K562 (cell line): ENCODE measurements at regions not wholly inside any gene's neighbourhood (a gene's known extent, or its start where the extent isn't known, plus 50 kb on each side); places are given as distances from the start of the nearest gene placed in this dataset.

ENCODE experiments used
- ATAC-seq: fragments of 200-7000 bp; cut with Tn5 transposase; 3 replicates; pipeline ENCODE4 v1.9.1; 2020; ENCODE audit warnings: moderate library complexity
- BruUV-seq: library from RNA; stranded (reverse); fragments of 400-500 nt; replicated peaks from 2 replicates; lab custom pipeline; 2021; lab: Mats Ljungman, UMichigan
- CTCF ChIA-PET: fragments of 300-600 bp; formaldehyde crosslinking; extraction: SDS; loops from one replicate; lab custom pipeline; 2021; ENCODE audit warnings: low intra/inter-chr PET ratio; lab: Yijun Ruan, JAX
- POLR2A ChIA-PET: fragments of 300-600, 350-650 bp; sonication (Branson Sonifier 250); formaldehyde crosslinking; extraction: SDS; loops from one replicate; lab custom pipeline; 2021; ENCODE audit warnings: antibody characterized with exemption, inconsistent platforms; lab: Yijun Ruan, JAX
- DNase-seq, 4 experiments: peaks; one replicate each; pipeline versions ENCODE4 v3.0.0 to v3.0.0-alpha.2; 2011 to 2018; ENCODE audit warnings: low spot score in 3 of 4, mixed read lengths in 3 of 4; ENCODE audit errors: extremely low read depth in 1 of 4
- FAIRE-seq: peaks from 2 replicates; lab custom pipeline; 2011; peaks lifted over from hg19 to GRCh38; lab: Jason Lieb, UNC
- H2AFZ ChIP-seq: 2 replicates; pipeline ENCODE4 v1.6.0; 2011; ENCODE audit warnings: low read depth, low read length, control low read depth, inconsistent platforms
- H3K27ac ChIP-seq: fragments of 200-600 bp; 3 replicates; pipeline ENCODE4 v1.8.0; 2011; ENCODE audit warnings: low read depth, mild to moderate bottlenecking, control low read depth, inconsistent platforms, low read length, moderate library complexity, mixed read lengths; ENCODE audit errors: extremely low read depth
- H3K27me3 ChIP-seq, 2 experiments: fragments of 300-600 bp in 1 of 2; 2 replicates in 1 of 2; 3 replicates in 1 of 2; pipeline versions ENCODE4 v1.6.0 to v1.8.0; 2011; ENCODE audit warnings: inconsistent platforms in 2 of 2, low read length in 2 of 2, mild to moderate bottlenecking in 1 of 2, mixed read lengths in 1 of 2, moderate library complexity in 1 of 2; ENCODE audit not compliant: control insufficient read depth in 2 of 2, insufficient read depth in 2 of 2
- H3K36me3 ChIP-seq: fragments of 300-600 bp; 3 replicates; pipeline ENCODE4 v1.8.0; 2011; ENCODE audit warnings: mild to moderate bottlenecking, low read length, inconsistent platforms; ENCODE audit not compliant: control insufficient read depth, insufficient read depth
- H3K4me1 ChIP-seq, 2 experiments: fragments of 200-600 bp in 1 of 2; replicated peaks in 1 of 2; 2 replicates in 1 of 2; 3 replicates in 1 of 2; pipeline versions ENCODE4 v1.5.1 to v1.8.0; 2011; ENCODE audit warnings: inconsistent platforms in 2 of 2, low read length in 2 of 2, mild to moderate bottlenecking in 1 of 2, mixed read lengths in 1 of 2, moderate library complexity in 1 of 2; ENCODE audit not compliant: control insufficient read depth in 2 of 2, insufficient read depth in 2 of 2
- H3K4me2 ChIP-seq: 2 replicates; pipeline ENCODE4 v1.6.1; 2011; ENCODE audit warnings: low read length, control low read depth, inconsistent platforms, mixed read lengths; ENCODE audit not compliant: insufficient read depth
- H3K4me3 ChIP-seq: fragments of 200-600 bp; sonication (generic), shearing (Covaris generic); 2 replicates; pipeline ENCODE4 v1.5.1; 2016; ENCODE audit warnings: control low read depth, inconsistent platforms
- H3K79me2 ChIP-seq: fragments of 200-600 bp; 3 replicates; pipeline ENCODE4 v1.8.0; 2011; ENCODE audit warnings: low read length, inconsistent platforms; ENCODE audit not compliant: control insufficient read depth, insufficient read depth
- H3K9ac ChIP-seq, 2 experiments: 2 replicates each; pipeline versions ENCODE4 v1.6.0 to v1.6.1; 2011; ENCODE audit warnings: low read depth in 2 of 2, low read length in 2 of 2, control low read depth in 1 of 2, inconsistent platforms in 1 of 2, mild to moderate bottlenecking in 1 of 2, mixed read lengths in 1 of 2; ENCODE audit not compliant: insufficient read depth in 1 of 2
- H3K9me1 ChIP-seq: one replicate; pipeline ENCODE4 v1.6.0; 2011; ENCODE audit warnings: inconsistent platforms, mild to moderate bottlenecking, low read length, moderate library complexity; ENCODE audit not compliant: control insufficient read depth, insufficient read depth
- H3K9me3 ChIP-seq: replicated peaks from 2 replicates; pipeline ENCODE4 v1.5.1; 2011; ENCODE audit warnings: low read depth, low read length, inconsistent platforms; ENCODE audit not compliant: control insufficient read depth, insufficient read depth
- H4K20me1 ChIP-seq: replicated peaks from 2 replicates; pipeline ENCODE4 v1.6.1; 2011; ENCODE audit warnings: low read length, inconsistent platforms, mixed read lengths; ENCODE audit not compliant: control insufficient read depth, insufficient read depth
- ARNT ChIP-seq, 2 experiments: fragments of 450-650 bp; IDR thresholded peaks; 2 replicates each; pipeline ENCODE4 v1.6.1; 2016; ENCODE audit warnings: mild to moderate bottlenecking in 1 of 2
- ATF7 ChIP-seq: fragments of 450-650 bp; IDR thresholded peaks from 2 replicates; pipeline ENCODE4 v1.7.1; 2014; ENCODE audit warnings: mild to moderate bottlenecking, moderate library complexity
- CREB1 ChIP-seq, 2 experiments: sonication (generic) in 1 of 2; formaldehyde crosslinking in 1 of 2; IDR thresholded peaks; 2 replicates each; pipeline versions ENCODE4 v1.6.1 to v1.8.0; 2012 to 2022; ENCODE audit warnings: inconsistent platforms in 1 of 2, mild to moderate bottlenecking in 1 of 2, missing genetic modification reagents in 1 of 2, moderate library complexity in 1 of 2
- MIER1 ChIP-seq: fragments of 450-650 bp; IDR thresholded peaks from 2 replicates; pipeline ENCODE4 v1.6.1; 2016; ENCODE audit warnings: antibody characterized with exemption, mild to moderate bottlenecking, low read depth
- POLR2AphosphoS5 ChIP-seq: IDR thresholded peaks from 2 replicates; pipeline ENCODE4 v1.6.1; 2011; ENCODE audit warnings: mild to moderate bottlenecking, low read depth, low read length, moderate library complexity; ENCODE audit not compliant: control insufficient read depth, insufficient read depth
- SIRT6 ChIP-seq: IDR thresholded peaks from one replicate; pipeline ENCODE4 v1.6.1; 2012; ENCODE audit warnings: low read depth, mild to moderate bottlenecking, control low read depth, inconsistent platforms, low read length, moderate library complexity
- YBX1 ChIP-seq: fragments of 450-650 bp; IDR thresholded peaks from 2 replicates; pipeline ENCODE4 v1.7.1; 2016; ENCODE audit warnings: mild to moderate bottlenecking
- ZNF212 ChIP-seq: fragments of 450-650 bp; formaldehyde crosslinking; IDR thresholded peaks from 2 replicates; pipeline ENCODE4 v1.4.0; 2020; ENCODE audit warnings: mild to moderate bottlenecking
- ZNF23 ChIP-seq: fragments of 250-450 bp; sonication (Bioruptor Pico); IDR thresholded peaks from 2 replicates; pipeline ENCODE4 v1.4.0; 2020; ENCODE audit warnings: mild to moderate bottlenecking
- WGBS: fragments of 100-300 bp; shearing (Covaris generic); methylation state at CpG from one replicate; pipeline ENCODE4 v1.1.6; 2016; ENCODE audit warnings: low coverage, mixed read lengths; ENCODE audit not compliant: insufficient coverage; ENCODE audit errors: missing lambda C conversion rate; 5-methylcytosine and 5-hydroxymethylcytosine counted together
- in situ Hi-C: fragments of 300-500 bp; cut with MboI; formaldehyde crosslinking; loops from 4 replicates; pipeline ENCODE4 v1.15.0; 2018; ENCODE audit warnings: inconsistent platforms, mixed read lengths
- intact Hi-C: fragments of 100-400 bp; cut with micrococcal nuclease; formaldehyde crosslinking; loops from 2 replicates; pipeline ENCODE4 v1.14.2; 2022
- TF ChIP-seq, protein P1 (sequence below), 3 experiments: fragments of 200-800 bp in 1 of 3; sonication (Bioruptor generic) in 1 of 3; sonication (generic) in 1 of 3; formaldehyde crosslinking in 1 of 3; IDR thresholded peaks; 2 replicates each; pipeline versions ENCODE4 v1.6.1 to v1.8.0; 2016 to 2022; ENCODE audit warnings: mild to moderate bottlenecking in 2 of 3, missing compliant biosample characterization in 2 of 3, missing genetic modification characterization in 2 of 3, missing genetic modification reagents in 1 of 3
- TF ChIP-seq, protein P2 (sequence below): sonication (generic); formaldehyde crosslinking; IDR thresholded peaks from 2 replicates; pipeline ENCODE4 v1.8.0; 2022; ENCODE audit warnings: missing genetic modification reagents, mild to moderate bottlenecking, borderline replicate concordance
- TF ChIP-seq, protein P3 (sequence below): IDR thresholded peaks from 2 replicates; pipeline ENCODE4 v1.6.1; 2011; ENCODE audit not compliant: insufficient read length; ENCODE audit errors: extremely low read depth

DNA sequence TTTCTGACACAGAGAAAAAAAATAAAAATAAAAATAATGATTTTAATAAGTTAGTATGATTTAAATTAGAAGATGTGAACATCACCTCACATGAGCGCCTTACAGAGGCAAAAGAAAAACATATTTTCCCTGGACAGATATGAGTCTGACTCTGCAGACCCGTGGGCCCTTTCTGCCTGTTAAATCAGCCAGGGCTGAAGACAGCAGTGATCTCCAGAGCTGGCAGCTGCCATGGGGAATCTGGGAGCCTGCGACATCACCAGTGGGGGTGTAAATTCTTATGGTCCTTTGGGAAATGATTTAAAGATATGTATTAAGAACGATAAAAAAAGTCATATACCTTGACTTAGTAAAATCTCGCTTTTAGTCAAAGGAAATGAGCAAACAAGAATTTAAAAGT, 65.7 kb upstream of the FOXF1 start:
- no peak for ATAC-seq
- Histone ChIP-seq H3K79me2 (no peaks in the 10 kb centered on the region), H2AFZ (no peak overlapping the region), H3K4me2 (no peak overlapping the region), H3K9me1 (peaks cover 2% of the 10 kb centered on the region), H3K27ac (no peak overlapping the region), H3K4me3 (no peak overlapping the region), H4K20me1 (no peaks in the 10 kb centered on the region; the same call in 1 of the 2 replicates), H3K9me3 (no peaks in the 10 kb centered on the region), H3K9ac (no peak overlapping the region), H3K4me1 (no peaks in the 10 kb centered on the region), H3K36me3 (no peaks in the 10 kb centered on the region), H3K27me3 (peaks cover 30 to 60% of the 10 kb centered on the region in 2 experiments)
- no peak for FAIRE-seq
- no peak for DNase-seq
- ChIA-PET POLR2A (no interaction called here), CTCF (no interaction called here)
- TF ChIP-seq, protein P1, sequence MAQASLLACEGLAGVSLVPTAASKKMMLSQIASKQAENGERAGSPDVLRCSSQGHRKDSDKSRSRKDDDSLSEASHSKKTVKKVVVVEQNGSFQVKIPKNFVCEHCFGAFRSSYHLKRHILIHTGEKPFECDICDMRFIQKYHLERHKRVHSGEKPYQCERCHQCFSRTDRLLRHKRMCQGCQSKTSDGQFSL (CRISPR knock-in tag; IDR thresholded peaks at IDR 0.05): no peak
- TF ChIP-seq, protein P1 (tag; IDR thresholded peaks at IDR 0.05): no peak
- TF ChIP-seq MIER1 (no peak), CREB1 (IDR thresholded peaks at IDR 0.05) (no peak), CREB1 (CRISPR knock-in tag; IDR thresholded peaks at IDR 0.05) (no peak), ARNT (IDR thresholded peaks at IDR 0.05) (no peak), ZNF212 (CRISPR knock-in tag) (no peak), SIRT6 (no peak), YBX1 (no peak), POLR2AphosphoS5 (no peak), ZNF23 (no peak), ATF7 (no peak)
- TF ChIP-seq, protein P2, sequence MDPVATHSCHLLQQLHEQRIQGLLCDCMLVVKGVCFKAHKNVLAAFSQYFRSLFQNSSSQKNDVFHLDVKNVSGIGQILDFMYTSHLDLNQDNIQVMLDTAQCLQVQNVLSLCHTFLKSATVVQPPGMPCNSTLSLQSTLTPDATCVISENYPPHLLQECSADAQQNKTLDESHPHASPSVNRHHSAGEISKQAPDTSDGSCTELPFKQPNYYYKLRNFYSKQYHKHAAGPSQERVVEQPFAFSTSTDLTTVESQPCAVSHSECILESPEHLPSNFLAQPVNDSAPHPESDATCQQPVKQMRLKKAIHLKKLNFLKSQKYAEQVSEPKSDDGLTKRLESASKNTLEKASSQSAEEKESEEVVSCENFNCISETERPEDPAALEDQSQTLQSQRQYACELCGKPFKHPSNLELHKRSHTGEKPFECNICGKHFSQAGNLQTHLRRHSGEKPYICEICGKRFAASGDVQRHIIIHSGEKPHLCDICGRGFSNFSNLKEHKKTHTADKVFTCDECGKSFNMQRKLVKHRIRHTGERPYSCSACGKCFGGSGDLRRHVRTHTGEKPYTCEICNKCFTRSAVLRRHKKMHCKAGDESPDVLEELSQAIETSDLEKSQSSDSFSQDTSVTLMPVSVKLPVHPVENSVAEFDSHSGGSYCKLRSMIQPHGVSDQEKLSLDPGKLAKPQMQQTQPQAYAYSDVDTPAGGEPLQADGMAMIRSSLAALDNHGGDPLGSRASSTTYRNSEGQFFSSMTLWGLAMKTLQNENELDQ (CRISPR knock-in tag): no peak
- TF ChIP-seq, protein P3, sequence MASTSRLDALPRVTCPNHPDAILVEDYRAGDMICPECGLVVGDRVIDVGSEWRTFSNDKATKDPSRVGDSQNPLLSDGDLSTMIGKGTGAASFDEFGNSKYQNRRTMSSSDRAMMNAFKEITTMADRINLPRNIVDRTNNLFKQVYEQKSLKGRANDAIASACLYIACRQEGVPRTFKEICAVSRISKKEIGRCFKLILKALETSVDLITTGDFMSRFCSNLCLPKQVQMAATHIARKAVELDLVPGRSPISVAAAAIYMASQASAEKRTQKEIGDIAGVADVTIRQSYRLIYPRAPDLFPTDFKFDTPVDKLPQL: no peak
- in situ Hi-C loops: no loop called here
- WGBS: 0% methylated on average over 5 of the region's 5 CpGs
- intact Hi-C loops: no loop called here
- no TSS peak for BruUV-seq
